ENCODE measurements at regions not wholly inside any gene's neighbourhood (a gene's known extent, or its start where the extent isn't known, plus 50 kb on each side); places are given as distances from the start of the nearest gene placed in this dataset.

- DNase-seq (ENCODE audit: low read depth, low spot score) = no peak
These were observed 406.8 kb downstream of the KLF5 start for GRCh38 chr13:73465617-73465971.

DNA sequence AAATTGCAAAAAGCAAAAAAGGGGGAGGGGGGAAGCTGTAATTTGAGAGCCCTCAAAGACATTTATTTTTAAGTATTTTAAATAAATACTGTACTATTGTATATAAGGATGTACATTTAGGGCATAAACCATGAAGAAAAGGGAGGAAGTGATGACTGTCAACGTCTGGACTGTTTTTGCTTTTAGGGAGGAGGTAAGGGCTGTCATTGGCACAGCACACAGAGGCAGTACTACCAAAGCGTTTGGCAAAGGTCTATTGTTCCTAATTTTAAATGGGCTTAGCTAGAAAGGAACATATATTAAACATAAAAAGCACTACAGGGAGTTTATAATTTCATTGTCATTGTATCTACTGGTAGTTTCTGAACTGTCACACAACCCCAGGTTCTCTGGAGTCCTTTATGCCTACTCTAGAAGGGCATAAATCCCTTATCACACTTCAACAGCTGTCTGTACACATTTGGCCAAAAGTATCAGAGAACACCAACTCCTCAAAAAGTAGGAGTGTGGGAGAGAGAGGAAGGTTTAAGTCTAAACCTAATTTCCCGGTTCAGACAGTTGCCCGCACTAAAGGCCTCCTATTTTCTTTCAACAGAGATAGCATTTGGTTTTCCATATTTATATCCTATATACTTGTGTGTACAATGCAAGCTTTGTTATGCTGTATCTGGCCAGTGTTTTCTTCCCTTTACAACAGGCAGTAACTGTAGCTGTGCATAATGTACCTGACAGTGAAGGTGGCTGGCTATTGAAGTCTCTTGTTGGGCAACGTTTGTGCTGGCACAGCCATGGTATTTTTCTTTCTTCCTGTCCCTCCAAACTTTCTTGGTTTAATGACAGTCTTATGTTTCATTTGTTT lies 406.2 kb downstream of the KLF5 start:
- no peak for DNase-seq (ENCODE audit: low read depth, low spot score)

DNA sequence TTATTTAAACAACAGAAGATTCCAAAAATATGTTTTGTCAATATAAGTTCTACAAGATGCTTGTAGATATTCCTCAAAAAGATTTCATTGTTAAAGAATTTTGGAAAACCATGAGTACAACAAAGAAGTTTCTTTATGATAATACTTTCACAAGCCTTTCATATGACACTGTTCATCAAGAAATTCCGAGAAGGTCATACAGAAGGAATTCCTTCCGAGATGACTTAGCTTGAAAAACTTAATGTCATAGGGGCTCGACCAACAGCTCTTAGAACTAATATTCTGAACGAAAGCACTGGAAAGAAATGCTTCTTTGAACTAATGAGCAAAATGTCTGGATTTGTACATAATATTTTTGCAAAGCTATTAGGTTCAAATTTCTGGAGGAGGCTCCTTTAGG lies 403.4 kb downstream of the KLF5 start:
- DNase-seq (ENCODE audit: low read depth, low spot score) = no peak

DNA sequence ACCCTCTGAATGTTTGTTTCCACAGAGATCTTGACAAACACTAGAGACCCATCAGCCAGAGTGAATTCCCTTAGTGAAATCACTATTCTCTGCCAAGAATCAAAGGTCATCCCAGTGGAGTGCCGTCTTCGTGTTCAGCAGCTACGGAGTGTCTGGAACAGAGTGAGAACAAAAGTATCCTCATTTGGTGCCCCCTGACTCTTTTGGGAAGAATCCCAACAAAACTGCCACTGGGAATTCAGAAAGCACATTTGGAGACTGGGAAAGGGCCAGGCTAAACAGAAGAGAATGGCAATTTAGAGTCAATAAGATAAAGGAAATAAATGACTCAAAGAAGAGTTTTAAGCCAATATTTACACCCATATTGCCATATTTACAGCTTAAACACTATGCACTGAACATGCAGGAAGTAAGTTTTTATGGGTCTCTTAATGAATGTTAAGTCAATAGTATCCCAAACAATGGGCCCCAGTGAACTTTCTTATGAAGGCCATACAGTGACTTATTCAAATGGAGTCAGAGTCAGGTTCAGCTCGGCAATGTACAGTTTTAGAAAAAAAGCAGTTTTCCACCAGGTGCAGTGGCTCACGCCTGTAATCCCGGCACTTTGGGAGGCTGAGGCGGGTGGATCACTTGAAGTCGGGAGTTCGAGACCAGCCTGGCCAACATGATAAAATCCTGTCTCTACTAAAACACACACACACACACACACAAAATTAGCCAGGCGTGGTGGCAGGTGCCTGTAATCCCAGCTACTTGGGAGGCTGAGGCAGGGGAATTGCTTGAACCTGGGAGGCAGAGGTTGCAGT lies 392.6 kb downstream of the KLF5 start:
- DNase-seq (ENCODE audit: low read depth, low spot score) = no peak

DNA sequence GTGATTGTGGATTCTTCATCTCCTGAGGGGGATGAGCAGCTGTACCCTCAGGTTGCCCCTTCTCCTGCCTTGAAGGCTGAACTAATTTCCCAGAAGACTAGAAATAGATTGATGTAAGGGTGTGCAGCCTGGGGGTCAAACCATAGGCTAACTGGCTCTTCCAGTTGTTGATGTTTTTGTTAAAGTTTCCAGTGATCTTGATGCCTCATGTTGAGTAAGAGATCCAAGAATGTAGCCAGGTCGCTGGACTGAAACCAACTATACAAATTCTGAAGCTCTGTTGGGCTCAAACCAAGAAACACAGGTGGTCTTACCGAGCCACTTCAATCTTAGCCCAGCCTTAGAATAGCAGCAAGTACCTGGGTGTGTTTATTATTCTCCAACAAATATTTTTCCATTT lies 391.8 kb downstream of the KLF5 start:
- no peak for DNase-seq (ENCODE audit: low read depth, low spot score)

DNA sequence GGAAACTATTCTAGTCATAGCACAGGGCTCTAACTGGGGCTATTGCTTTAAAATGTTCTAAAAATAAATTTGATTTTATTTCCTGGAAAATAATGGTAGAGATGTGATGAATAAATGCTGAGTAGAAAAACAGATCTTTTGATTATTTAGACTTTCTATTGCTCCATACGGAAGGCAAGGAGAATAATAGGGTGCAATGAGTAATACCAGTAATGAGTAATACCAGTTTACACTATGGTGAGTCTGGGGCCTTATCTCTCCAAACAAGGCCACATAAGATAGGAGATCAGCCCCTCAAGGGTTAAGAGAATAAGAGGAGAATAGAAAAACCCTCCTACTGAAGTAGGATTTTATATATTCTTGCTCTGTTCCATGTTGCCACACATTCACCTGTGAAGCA lies 390.4 kb downstream of the KLF5 start:
- no peak for DNase-seq (ENCODE audit: low read depth, low spot score)

- DNase-seq (ENCODE audit: low read depth, low spot score) = no peak
These were observed 381.6 kb downstream of the KLF5 start for GRCh38 chr13:73440296-73440895.

DNA sequence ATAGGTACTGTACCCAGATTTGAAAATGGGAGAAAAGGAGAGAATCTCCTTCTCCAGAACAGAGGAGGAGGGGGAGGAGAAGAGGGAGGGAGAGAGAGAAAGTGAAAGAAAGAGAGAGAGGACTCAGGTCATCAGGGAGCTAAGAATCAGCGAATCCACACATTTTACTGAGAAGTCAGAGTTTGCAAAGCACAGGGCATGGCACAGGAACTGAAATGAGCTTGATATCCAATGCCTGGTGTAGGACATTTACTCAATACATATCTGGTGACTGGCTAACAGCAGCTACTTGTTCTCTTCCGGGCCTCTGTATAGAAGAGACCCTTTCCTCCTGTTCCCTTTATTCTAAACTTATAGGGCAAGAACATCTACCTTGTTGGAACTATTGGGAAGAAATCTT lies 375.1 kb downstream of the KLF5 start:
- no peak for DNase-seq (ENCODE audit: low read depth, low spot score)

DNA sequence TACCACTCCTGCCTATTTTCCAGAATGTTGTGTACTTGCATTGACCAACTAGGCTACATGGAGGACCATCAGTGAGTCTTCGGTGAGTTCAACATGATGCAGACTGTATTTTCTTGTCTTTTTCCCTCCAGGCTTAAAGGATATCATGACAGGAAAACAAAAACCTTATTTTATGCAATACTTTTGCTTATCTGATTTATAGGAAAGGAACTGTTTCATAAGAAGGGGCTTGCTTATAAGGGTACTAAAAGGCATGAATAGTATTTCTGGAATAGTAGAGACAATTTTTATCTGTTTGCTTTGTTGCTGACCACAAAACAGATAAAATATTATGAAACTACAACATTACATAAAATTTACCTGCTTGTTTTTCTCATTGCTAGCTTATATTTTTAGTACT lies 374.7 kb downstream of the KLF5 start:
- no peak for DNase-seq (ENCODE audit: low read depth, low spot score)

GRCh38 chr13:73429701-73430100 lies 370.9 kb downstream of the KLF5 start:
- DNase-seq (ENCODE audit: low read depth, low spot score) = no peak

DNA sequence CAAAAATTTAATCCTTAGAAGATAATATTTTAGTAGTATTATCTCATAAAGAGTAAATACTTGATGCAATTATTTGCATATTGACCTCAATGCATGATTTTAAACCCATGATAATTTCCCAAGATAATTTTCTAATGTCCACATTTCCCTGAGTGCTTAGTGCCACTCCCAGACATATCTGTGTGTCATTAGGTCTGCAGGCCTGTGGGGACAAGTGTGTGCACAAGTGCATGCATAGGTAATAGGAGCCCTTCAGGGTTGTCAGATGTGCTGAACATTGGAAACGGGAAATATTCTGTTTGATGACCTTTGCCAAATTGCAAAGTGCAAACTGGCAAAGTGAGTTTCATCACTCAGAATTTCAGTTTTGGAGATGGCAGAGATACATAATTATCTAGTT lies 369.9 kb downstream of the KLF5 start:
- DNase-seq (ENCODE audit: low read depth, low spot score) = no peak

DNA sequence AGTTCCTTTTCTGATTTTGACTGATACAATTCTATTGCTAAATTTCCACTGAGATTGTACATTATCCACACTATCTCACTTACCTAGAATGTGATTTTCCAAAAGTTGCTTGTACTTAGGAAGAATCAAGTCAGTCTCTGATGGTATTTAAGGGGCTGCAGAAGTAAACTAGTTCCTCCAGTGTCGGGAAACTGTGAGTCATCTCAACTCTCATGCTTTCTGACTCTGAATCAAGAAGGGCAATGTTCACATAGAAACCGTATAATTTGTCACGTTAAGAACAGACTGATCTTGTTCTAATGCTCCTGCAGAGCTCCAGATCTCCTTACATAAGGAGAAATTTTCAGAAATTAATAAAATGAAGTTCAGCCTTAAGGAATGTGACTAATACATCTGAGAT lies 369.3 kb downstream of the KLF5 start:
- no peak for DNase-seq (ENCODE audit: low read depth, low spot score)

DNA sequence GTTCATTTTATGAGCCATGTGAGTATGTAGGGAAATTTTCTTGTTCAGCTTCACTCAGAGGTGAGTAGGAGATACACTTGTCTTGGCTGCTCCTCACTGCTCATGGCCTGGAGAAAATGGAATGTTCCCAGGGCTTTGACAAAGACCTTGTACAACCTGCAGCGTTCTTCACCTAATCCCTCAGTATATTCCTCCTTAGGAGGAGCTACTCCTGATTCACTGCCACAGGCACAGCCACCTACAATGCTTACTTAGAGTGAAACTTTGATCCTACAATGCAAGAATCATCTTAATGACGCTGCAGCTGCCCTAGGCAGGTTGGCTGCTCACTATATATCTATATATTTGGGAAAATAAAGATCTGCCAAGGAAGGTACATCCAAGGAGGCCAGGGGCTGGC lies 364.2 kb downstream of the KLF5 start:
- no peak for DNase-seq (ENCODE audit: low read depth, low spot score)

GRCh38 chr13:73421310-73421912 lies 362.6 kb downstream of the KLF5 start:
- DNase-seq (ENCODE audit: low read depth, low spot score) = no peak

DNA sequence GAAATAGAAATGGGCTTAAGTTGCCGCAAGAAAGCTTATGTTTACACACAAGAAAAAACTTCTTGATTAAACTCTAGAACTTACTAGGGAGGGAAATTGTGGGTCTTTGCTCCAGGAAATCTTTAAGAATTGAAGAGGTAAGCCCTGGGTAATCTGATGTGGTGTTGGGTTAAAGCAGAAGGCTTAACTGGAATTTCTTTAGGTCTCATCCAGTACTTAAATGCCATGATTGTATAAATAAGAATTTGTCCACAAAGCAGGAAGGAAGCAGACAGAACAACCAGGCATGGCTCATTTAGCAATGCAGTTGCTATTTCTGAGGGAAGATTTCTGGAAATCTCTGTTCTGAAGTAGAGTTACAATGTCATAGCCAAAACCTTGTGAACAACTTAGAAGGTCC lies 360.4 kb downstream of the KLF5 start:
- DNase-seq (ENCODE audit: low read depth, low spot score) = no peak

DNA sequence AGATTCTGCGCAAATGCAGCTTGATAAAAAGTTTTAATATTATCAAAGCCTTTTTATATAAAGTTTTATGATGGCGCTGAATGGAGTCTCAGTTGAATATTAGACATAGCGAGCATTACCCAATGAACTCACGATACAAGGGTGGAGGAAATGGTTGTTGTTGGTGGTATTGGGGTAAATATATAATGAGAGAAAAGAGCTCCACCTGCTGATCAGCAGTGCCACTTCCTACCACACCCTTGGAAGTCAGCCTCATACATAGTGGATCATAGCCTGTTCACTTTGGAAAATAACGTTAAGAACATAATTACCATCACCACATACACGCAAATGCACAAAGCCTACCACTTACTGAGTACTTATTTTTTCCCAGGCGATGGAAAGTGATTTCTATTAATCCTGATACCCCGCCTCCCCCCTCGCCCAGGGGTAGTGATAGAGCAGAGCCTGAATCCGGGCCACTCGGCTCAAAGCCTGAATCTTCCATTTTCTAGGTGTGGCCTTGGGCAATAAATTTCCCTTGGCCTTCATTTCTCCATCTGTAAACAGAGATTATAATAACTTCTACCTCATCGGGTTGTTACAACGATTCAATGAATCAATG lies 358.3 kb downstream of the KLF5 start:
- no peak for DNase-seq (ENCODE audit: low read depth, low spot score)

DNA sequence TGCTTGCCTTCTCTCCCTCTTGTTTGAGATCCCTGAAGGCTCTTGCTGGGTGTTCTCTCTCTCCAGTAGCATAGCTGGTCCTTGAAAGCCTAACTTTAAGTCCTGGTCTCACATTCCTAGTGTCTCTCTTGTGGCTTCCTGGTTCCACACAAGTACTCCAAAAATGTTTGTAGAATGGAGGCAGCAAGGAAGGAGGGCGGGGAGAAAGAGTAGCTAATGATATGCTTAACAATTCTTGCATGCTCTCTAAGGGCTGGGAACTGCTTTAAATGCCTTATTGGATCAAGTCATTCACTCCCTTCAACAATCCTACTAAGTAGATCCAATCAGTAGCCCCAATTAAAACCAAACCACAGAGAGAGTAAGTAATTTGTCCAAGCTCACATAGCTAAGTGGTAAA lies 357.3 kb downstream of the KLF5 start:
- no peak for DNase-seq (ENCODE audit: low read depth, low spot score)

- DNase-seq (ENCODE audit: low read depth, low spot score) = no peak
These were observed 354.9 kb downstream of the KLF5 start for GRCh38 chr13:73413656-73414055.

DNA sequence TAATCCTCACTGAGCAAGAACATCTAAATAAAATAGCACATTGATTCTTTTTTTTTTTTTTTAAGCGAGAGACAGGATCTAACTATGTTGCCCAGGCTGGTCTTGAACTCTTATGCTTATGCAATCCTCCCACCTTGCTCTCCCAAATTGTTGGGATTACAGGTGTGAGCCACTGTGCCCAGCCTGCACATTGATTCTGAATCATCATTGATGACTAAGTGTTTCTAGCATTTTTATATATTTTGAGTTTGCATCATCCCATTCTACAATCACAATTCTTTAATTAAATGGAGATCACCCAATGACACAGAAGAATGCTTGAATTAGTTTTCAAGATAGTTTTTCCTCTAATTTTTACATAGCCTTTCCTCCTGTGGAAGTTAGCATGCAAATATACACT lies 354.1 kb downstream of the KLF5 start:
- DNase-seq (ENCODE audit: low read depth, low spot score) = no peak

DNA sequence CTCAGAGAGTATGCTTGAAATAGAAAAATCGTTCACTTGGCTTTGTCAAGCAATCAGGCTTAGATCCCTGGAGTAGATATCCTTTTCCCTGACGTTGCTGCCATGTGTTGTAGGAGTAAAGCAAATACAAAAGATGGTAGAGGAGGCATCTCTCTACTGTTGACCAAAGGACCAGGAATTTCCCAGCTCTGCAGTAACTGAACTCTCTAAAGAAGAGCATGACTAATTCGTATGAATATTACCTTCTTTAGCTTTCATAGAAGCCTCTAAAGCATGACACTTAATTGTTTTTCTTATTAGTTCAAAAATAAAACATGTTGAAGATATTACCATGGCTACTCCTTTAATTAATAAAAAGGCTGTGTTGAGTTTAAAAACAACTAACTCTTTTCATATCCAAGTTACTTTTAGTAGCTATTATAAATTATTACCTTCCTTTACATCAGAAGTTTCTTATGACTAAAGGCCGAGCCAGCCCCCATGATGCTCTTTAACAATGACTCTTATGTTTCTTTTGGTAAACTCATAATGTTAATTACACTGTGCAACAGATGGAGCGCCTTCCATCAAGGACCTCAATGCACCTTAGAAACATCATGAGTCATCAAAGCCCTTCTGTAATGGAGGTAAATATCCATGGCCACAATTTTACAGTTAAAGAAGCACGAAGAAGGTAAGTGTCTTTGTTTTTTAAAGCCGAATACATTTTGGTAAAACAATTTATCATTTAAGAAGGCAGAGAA lies 352.4 kb downstream of the KLF5 start:
- no peak for DNase-seq (ENCODE audit: low read depth, low spot score)

DNA sequence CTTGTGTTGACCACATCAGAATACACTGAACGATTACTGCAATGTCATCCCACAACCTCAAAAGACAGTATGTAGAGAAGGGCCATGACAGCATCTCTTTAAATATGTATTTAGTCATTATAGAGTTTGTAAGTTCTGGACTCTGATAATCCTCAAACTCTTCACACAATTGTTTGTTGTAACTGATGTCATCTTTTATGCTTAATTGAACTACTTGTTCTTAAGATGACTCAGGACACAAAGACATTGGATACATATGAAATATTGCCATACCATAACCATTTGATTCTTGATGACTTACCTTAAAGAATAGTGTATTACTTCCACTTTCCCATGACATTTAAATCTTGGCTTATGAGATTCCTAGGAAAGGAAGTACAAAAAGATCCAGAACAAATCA lies 347.6 kb downstream of the KLF5 start:
- DNase-seq (ENCODE audit: low read depth, low spot score) = no peak
